ENCODE measurements at regions not wholly inside any gene's neighbourhood (a gene's known extent, or its start where the extent isn't known, plus 50 kb on each side); places are given as distances from the start of the nearest gene placed in this dataset.

- TF ChIP-seq POLR2A (IDR thresholded peaks at IDR 0.05), result no peak
- no peak for TF ChIP-seq CTCF (IDR thresholded peaks at IDR 0.05)
Measured at GRCh38 chr2:129810521-129810920, 168.9 kb upstream of the RAB6C start.

All from right lobe of liver (tissue), 4 donors.